Naive thymus-derived CD4-positive, alpha-beta T cell (primary cell): ENCODE measurements at regions not wholly inside any gene's neighbourhood (a gene's known extent, or its start where the extent isn't known, plus 50 kb on each side); places are given as distances from the start of the nearest gene placed in this dataset.
"Not testable (repeated sequence)": the region's sequence is repeated elsewhere in the genome, so short reads cannot be mapped to it uniquely, and the experiment has no call there.

ENCODE experiments used
- ATAC-seq: fragments of 150-1000 bp; cut with Tn5 transposase; 2 replicates; pipeline ENCODE4 v1.10.0; 2021; ENCODE audit warnings: mild to moderate bottlenecking, moderate library complexity
- CTCF ChIA-PET: fragments of 350-600 bp; sonication (Branson Sonifier 250); formaldehyde crosslinking; loops from one replicate; lab custom pipeline; 2021; ENCODE audit warnings: antibody characterized with exemption; lab: Charles Lee
- POLR2A ChIA-PET: fragments of 350-600 bp; sonication (Branson Sonifier 250); formaldehyde crosslinking; loops from one replicate; lab custom pipeline; 2021; ENCODE audit warnings: antibody characterized with exemption, inconsistent platforms; lab: Charles Lee
- DNase-seq, 9 donors: peaks; one replicate each; pipeline versions ENCODE4 v3.0.0 to v3.0.0-alpha.2; 2020 to 2022; ENCODE audit warnings: mixed read lengths in 1 of 9
- H3K27ac ChIP-seq: one replicate; pipeline ENCODE4 v1.7.0; 2013; ENCODE audit warnings: mild to moderate bottlenecking, low read depth, low read length, moderate library complexity
- H3K27me3 ChIP-seq, 2 donors: one replicate each; pipeline ENCODE4 v1.7.0; 2013; ENCODE audit warnings: low read length in 2 of 2, mild to moderate bottlenecking in 2 of 2, moderate library complexity in 2 of 2; ENCODE audit not compliant: control insufficient read depth in 2 of 2, insufficient read depth in 2 of 2
- H3K36me3 ChIP-seq, 3 experiments: 1 replicate in 2 of 3; 2 replicates in 1 of 3; pipeline ENCODE4 v1.7.0; 2013; ENCODE audit warnings: low read length in 3 of 3, mild to moderate bottlenecking in 3 of 3, moderate library complexity in 1 of 3; ENCODE audit not compliant: insufficient read depth in 3 of 3, control insufficient read depth in 2 of 3
- H3K4me1 ChIP-seq, 2 donors: one replicate each; pipeline ENCODE4 v1.7.0; 2013; ENCODE audit warnings: low read length in 2 of 2, mild to moderate bottlenecking in 2 of 2, moderate library complexity in 1 of 2; ENCODE audit not compliant: control insufficient read depth in 2 of 2, insufficient read depth in 2 of 2
- H3K4me3 ChIP-seq: 2 replicates; pipeline ENCODE4 v1.7.0; 2013; ENCODE audit warnings: mild to moderate bottlenecking, low read length
- H3K9me3 ChIP-seq, 3 experiments: 1 replicate in 2 of 3; 2 replicates in 1 of 3; pipeline ENCODE4 v1.7.0; 2013; ENCODE audit warnings: low read length in 3 of 3; ENCODE audit not compliant: control insufficient read depth in 2 of 3
- H3K27ac Mint-ChIP-seq, 9 donors: one replicate each; pipeline ENCODE4 v1.8.0; 2020 to 2022; ENCODE audit warnings: mixed read lengths in 9 of 9, mild to moderate bottlenecking in 8 of 9, moderate library complexity in 5 of 9, inconsistent platforms in 2 of 9
- H3K27me3 Mint-ChIP-seq, 5 donors: one replicate each; pipeline ENCODE4 v1.8.0; 2021 to 2022; ENCODE audit warnings: mixed read lengths in 5 of 5, mild to moderate bottlenecking in 1 of 5
- H3K36me3 Mint-ChIP-seq, 5 donors: one replicate each; pipeline ENCODE4 v1.8.0; 2020 to 2022; ENCODE audit warnings: mixed read lengths in 5 of 5, mild to moderate bottlenecking in 3 of 5, inconsistent platforms in 1 of 5
- H3K4me1 Mint-ChIP-seq, 7 donors: one replicate each; pipeline ENCODE4 v1.8.0; 2020 to 2022; ENCODE audit warnings: mixed read lengths in 7 of 7, mild to moderate bottlenecking in 3 of 7, inconsistent platforms in 1 of 7
- H3K4me3 Mint-ChIP-seq, 10 donors: one replicate each; pipeline ENCODE4 v1.8.0; 2020 to 2022; ENCODE audit warnings: mild to moderate bottlenecking in 10 of 10, mixed read lengths in 10 of 10, moderate library complexity in 6 of 10, inconsistent platforms in 2 of 10
- H3K9me3 Mint-ChIP-seq, 11 donors: one replicate each; pipeline ENCODE4 v1.8.0; 2020 to 2022; ENCODE audit warnings: mixed read lengths in 11 of 11, mild to moderate bottlenecking in 4 of 11, inconsistent platforms in 1 of 11, moderate library complexity in 1 of 11
- intact Hi-C, 2 donors: fragments of 100-400 bp; cut with micrococcal nuclease; formaldehyde crosslinking; loops; one replicate each; pipeline ENCODE4 v1.15.1; 2023

- Histone ChIP-seq H3K4me1 (no peaks in the 10 kb centered on the region), H3K36me3 (no peaks in the 10 kb centered on the region), H3K27me3 (no peaks in the 10 kb centered on the region), H3K4me3 (no peak overlapping the region), H3K9me3 (no peaks in the 10 kb centered on the region), H3K27ac (no peak overlapping the region)
- no peaks in the 10 kb centered on the region for H3K4me1 Mint-ChIP-seq
- H3K4me3 Mint-ChIP-seq: no peak overlapping the region
- CTCF ChIA-PET: no interaction called here
- H3K27ac Mint-ChIP-seq: no peak overlapping the region
- H3K36me3 Mint-ChIP-seq: no peaks in the 10 kb centered on the region
- peaks cover 0 to 17% (median 4%) of the 10 kb centered on the region in 11 donors for H3K9me3 Mint-ChIP-seq
- POLR2A ChIA-PET: no interaction called here
- DNase-seq (no peak), ATAC-seq (no peak)
- no peaks in the 10 kb centered on the region for H3K27me3 Mint-ChIP-seq
- intact Hi-C loops: no loop called here
Observed at GRCh38 chr13:54234607-54235006, 1206.0 kb downstream of the OLFM4 start.

DNA sequence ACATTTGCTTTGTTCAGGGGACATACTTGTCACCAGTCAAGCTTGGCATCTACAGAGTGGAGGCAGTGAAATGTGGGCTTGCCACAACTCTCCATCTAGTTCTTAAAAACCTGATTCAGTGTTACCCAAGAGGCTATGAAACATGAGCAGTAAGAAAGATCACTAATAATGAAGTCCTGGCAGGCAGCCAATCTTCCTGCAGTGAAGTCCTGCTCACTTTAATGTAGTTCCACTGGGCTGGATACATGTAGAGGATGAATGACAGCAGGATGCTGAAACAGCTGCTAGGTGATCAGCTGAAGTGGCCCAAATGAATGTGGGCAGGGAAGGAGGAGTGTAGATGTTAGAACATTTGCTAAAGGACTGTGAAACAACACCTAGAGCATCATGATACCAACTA, 1213.1 kb downstream of the OLFM4 start:
- CTCF ChIA-PET: no interaction called here
- H3K4me3 ChIP-seq: no peak overlapping the region
- H3K9me3 ChIP-seq: no peaks in the 10 kb centered on the region
- POLR2A ChIA-PET: no interaction called here
- Mint-ChIP-seq H3K4me3 (no peak overlapping the region), H3K4me1 (no peaks in the 10 kb centered on the region), H3K9me3 (peaks cover 0 to 11% (median 4%) of the 10 kb centered on the region in 11 donors), H3K27ac (no peak overlapping the region), H3K27me3 (no peaks in the 10 kb centered on the region), H3K36me3 (no peaks in the 10 kb centered on the region)
- no peak for DNase-seq
- H3K27ac ChIP-seq: no peak overlapping the region
- H3K27me3 ChIP-seq: no peaks in the 10 kb centered on the region
- no peak for ATAC-seq
- intact Hi-C loops: no loop called here
- H3K4me1 ChIP-seq: no peaks in the 10 kb centered on the region
- no peaks in the 10 kb centered on the region for H3K36me3 ChIP-seq

- Histone ChIP-seq H3K4me3 (no peak overlapping the region), H3K27ac (no peak overlapping the region), H3K4me1 (no peaks in the 10 kb centered on the region), H3K27me3 (no peaks in the 10 kb centered on the region), H3K36me3 (no peaks in the 10 kb centered on the region), H3K9me3 (no peaks in the 10 kb centered on the region)
- Mint-ChIP-seq H3K27ac (no peak overlapping the region), H3K36me3 (no peaks in the 10 kb centered on the region), H3K27me3 (no peaks in the 10 kb centered on the region), H3K4me1 (no peaks in the 10 kb centered on the region), H3K9me3 (peaks cover 0 to 21% (median 11%) of the 10 kb centered on the region in 11 donors), H3K4me3 (no peak overlapping the region)
- ChIA-PET CTCF (no interaction called here), POLR2A (no interaction called here)
- intact Hi-C loops: no loop called here
- ATAC-seq (no peak), DNase-seq (no peak)
Observed at GRCh38 chr13:54248306-54248705, 1219.7 kb downstream of the OLFM4 start.

DNA sequence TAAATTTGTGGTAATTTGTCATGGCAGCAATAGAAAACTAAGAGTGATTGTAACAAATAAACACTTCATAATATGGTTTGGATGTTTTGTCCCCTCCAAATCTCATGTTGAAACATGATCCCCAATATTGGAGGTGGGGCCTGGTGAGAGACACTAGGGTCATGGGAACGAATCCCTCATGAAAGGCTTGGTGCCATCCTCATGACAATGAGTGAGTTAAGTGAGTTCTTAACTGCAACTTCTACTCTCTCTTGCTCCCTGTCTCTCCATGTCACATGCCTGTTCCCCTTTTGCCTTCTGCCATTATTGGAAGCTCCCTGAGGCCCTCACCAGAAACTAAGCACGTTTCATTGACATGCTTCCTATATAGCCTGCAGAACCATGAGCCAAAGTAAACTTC, 1233.2 kb downstream of the OLFM4 start:
- H3K36me3 Mint-ChIP-seq: no peaks in the 10 kb centered on the region
- DNase-seq (no peak), ATAC-seq (no peak)
- no peak overlapping the region for H3K27ac ChIP-seq
- no peak overlapping the region for H3K4me3 ChIP-seq
- no peak overlapping the region for H3K27ac Mint-ChIP-seq
- H3K27me3 ChIP-seq: no peaks in the 10 kb centered on the region
- H3K4me3 Mint-ChIP-seq: no peak overlapping the region
- POLR2A ChIA-PET: no interaction called here
- CTCF ChIA-PET: no interaction called here
- no peaks in the 10 kb centered on the region for H3K36me3 ChIP-seq
- H3K27me3 Mint-ChIP-seq: no peaks in the 10 kb centered on the region
- peaks cover 2 to 41% (median 11%) of the 10 kb centered on the region in 11 donors for H3K9me3 Mint-ChIP-seq
- H3K4me1 Mint-ChIP-seq: no peaks in the 10 kb centered on the region
- intact Hi-C loops: no loop called here
- no peaks in the 10 kb centered on the region for H3K4me1 ChIP-seq
- H3K9me3 ChIP-seq: no peaks in the 10 kb centered on the region

GRCh38 chr13:54263868-54264267, 1235.3 kb downstream of the OLFM4 start:
- H3K36me3 Mint-ChIP-seq: no peaks in the 10 kb centered on the region
- no peak overlapping the region for H3K4me3 Mint-ChIP-seq
- Histone ChIP-seq H3K36me3 (no peaks in the 10 kb centered on the region), H3K27me3 (no peaks in the 10 kb centered on the region), H3K9me3 (no peaks in the 10 kb centered on the region), H3K4me3 (no peak overlapping the region), H3K4me1 (no peaks in the 10 kb centered on the region), H3K27ac (no peak overlapping the region)
- no peak overlapping the region for H3K27ac Mint-ChIP-seq
- DNase-seq: no peak
- no peaks in the 10 kb centered on the region for H3K27me3 Mint-ChIP-seq
- POLR2A ChIA-PET: no interaction called here
- CTCF ChIA-PET: no interaction called here
- intact Hi-C loops: no loop called here
- peaks cover 2 to 36% (median 12%) of the 10 kb centered on the region in 11 donors for H3K9me3 Mint-ChIP-seq
- no peak for ATAC-seq
- no peaks in the 10 kb centered on the region for H3K4me1 Mint-ChIP-seq

- POLR2A ChIA-PET, H3K27me3 Mint-ChIP-seq, H3K4me3 ChIP-seq, H3K27ac Mint-ChIP-seq, H3K9me3 ChIP-seq, ATAC-seq, H3K36me3 ChIP-seq, H3K27me3 ChIP-seq, H3K4me3 Mint-ChIP-seq, H3K4me1 ChIP-seq, intact Hi-C loops, H3K36me3 Mint-ChIP-seq, H3K4me1 Mint-ChIP-seq, CTCF ChIA-PET, DNase-seq, H3K27ac ChIP-seq: not testable (repeated sequence)
- peaks cover 3 to 49% (median 16%) of the 10 kb centered on the region in 11 donors for H3K9me3 Mint-ChIP-seq
Observed at GRCh38 chr13:54267253-54267668, 1238.6 kb downstream of the OLFM4 start.

DNA sequence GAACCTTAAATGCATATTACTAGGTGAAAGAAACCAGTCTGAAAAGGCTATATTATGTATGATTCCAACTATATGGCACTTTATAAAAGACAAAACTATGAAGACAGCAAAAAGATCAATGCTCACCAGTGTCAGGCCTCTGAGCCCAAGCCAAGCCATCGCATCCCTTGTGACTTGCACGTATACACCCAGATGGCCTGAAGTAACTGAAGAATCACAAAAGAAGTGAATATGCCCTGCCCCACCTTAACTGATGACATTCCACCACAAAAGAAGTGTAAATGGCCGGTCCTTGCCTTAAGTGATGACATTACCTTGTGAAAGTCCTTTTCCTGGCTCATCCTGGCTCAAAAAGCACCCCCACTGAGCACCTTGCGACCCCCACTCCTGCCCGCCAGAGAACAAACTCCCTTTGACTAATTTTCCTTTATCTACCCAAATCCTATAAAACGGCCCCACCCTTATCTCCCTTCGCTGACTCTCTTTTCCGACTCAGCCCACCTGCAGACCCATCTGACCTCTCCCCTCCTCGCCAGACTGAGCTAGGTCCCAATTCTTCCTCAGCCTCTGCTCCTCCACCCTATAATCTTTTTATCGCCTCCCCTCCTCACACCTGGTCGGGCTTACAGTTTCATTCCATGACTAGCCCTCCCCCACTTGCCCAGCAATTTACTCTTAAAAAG, 1239.5 kb downstream of the OLFM4 start:
- intact Hi-C loops, H3K9me3 ChIP-seq, H3K4me1 Mint-ChIP-seq, CTCF ChIA-PET, H3K36me3 ChIP-seq, H3K36me3 Mint-ChIP-seq, DNase-seq, ATAC-seq, H3K4me1 ChIP-seq, H3K27ac Mint-ChIP-seq, H3K27me3 Mint-ChIP-seq, H3K27me3 ChIP-seq, H3K4me3 ChIP-seq, H3K27ac ChIP-seq, POLR2A ChIA-PET, H3K4me3 Mint-ChIP-seq: not testable (repeated sequence)
- peaks cover 3 to 41% (median 14%) of the 10 kb centered on the region in 11 donors for H3K9me3 Mint-ChIP-seq
